RWPE2 (cell line): ENCODE measurements at regions not wholly inside any gene's neighbourhood (a gene's known extent, or its start where the extent isn't known, plus 50 kb on each side); places are given as distances from the start of the nearest gene placed in this dataset.

Experiments
- ATAC-seq: fragments of 200-7000 bp; cut with Tn5 transposase; 3 replicates; pipeline ENCODE4 v1.9.1; 2021; ENCODE audit warnings: low read depth
- DNase-seq: peaks from one replicate; pipeline ENCODE4 v3.0.0-alpha.2; 2020; ENCODE audit warnings: low spot score
- H3K27ac ChIP-seq: fragments of 450-650 bp; 2 replicates; pipeline ENCODE4 v1.5.1; 2017; ENCODE audit warnings: mild to moderate bottlenecking; ENCODE audit not compliant: poor library complexity, severe bottlenecking
- H3K27me3 ChIP-seq: fragments of 250-450 bp; sonication (Bioruptor Pico); 2 replicates; pipeline ENCODE4 v1.5.1; 2021; ENCODE audit warnings: mild to moderate bottlenecking, moderate library complexity; ENCODE audit not compliant: insufficient read depth, poor library complexity, severe bottlenecking
- H3K36me3 ChIP-seq: fragments of 250-450 bp; sonication (Bioruptor Pico); 2 replicates; pipeline ENCODE4 v1.5.1; 2020; ENCODE audit warnings: low read depth, mild to moderate bottlenecking, moderate library complexity
- H3K4me1 ChIP-seq: fragments of 250-450 bp; sonication (Bioruptor Pico); 2 replicates; pipeline ENCODE4 v1.5.1; 2021; ENCODE audit warnings: mild to moderate bottlenecking, moderate library complexity; ENCODE audit not compliant: insufficient read depth, poor library complexity, severe bottlenecking
- H3K4me3 ChIP-seq: fragments of 250-450 bp; sonication (Bioruptor Pico); 2 replicates; pipeline ENCODE4 v1.5.1; 2021; ENCODE audit warnings: mild to moderate bottlenecking, moderate library complexity; ENCODE audit not compliant: severe bottlenecking
- H3K9me3 ChIP-seq: fragments of 250-450 bp; sonication (Bioruptor Pico); 2 replicates; pipeline ENCODE4 v1.5.1; 2021; ENCODE audit warnings: mild to moderate bottlenecking, moderate library complexity; ENCODE audit not compliant: severe bottlenecking
- CTCF ChIP-seq: fragments of 450-650 bp; IDR thresholded peaks from one replicate; pipeline ENCODE4 v1.5.1; 2017; ENCODE audit warnings: mild to moderate bottlenecking, moderate library complexity; ENCODE audit not compliant: poor library complexity, severe bottlenecking

GRCh38 chr2:19256121-19256601 is 102.3 kb downstream of the OSR1 start:
- Histone ChIP-seq H3K27me3 (no peaks in the 10 kb centered on the region), H3K27ac (peak overlapping the region; percentile 71), H3K9me3 (no peaks in the 10 kb centered on the region), H3K4me3 (no peak overlapping the region), H3K36me3 (no peaks in the 10 kb centered on the region), H3K4me1 (peaks cover 22% of the 10 kb centered on the region)
- TF ChIP-seq CTCF: no peak
- DNase-seq (no peak), ATAC-seq (peak; percentile 99)

- ATAC-seq: no peak; the same call in 2 of the 3 replicates
- H3K4me1 ChIP-seq: peaks cover 22% of the 10 kb centered on the region
- H3K27ac ChIP-seq: peak overlapping the region; percentile 71
- H3K36me3 ChIP-seq: no peaks in the 10 kb centered on the region
- H3K4me3 ChIP-seq: no peak overlapping the region
- DNase-seq: no peak
- no peaks in the 10 kb centered on the region for H3K27me3 ChIP-seq
- H3K9me3 ChIP-seq: no peaks in the 10 kb centered on the region
- no peak for TF ChIP-seq CTCF
Observed at GRCh38 chr2:19255481-19255880, 102.9 kb downstream of the OSR1 start.

GRCh38 chr2:19251554-19251953 is 106.9 kb downstream of the OSR1 start:
- DNase-seq: no peak
- Histone ChIP-seq H3K4me3 (no peak overlapping the region), H3K27ac (no peak overlapping the region), H3K27me3 (no peaks in the 10 kb centered on the region), H3K4me1 (peaks cover 13% of the 10 kb centered on the region), H3K36me3 (no peaks in the 10 kb centered on the region), H3K9me3 (no peaks in the 10 kb centered on the region)
- ATAC-seq: no peak
- no peak for TF ChIP-seq CTCF

GRCh38 chr2:19250906-19251305 is 107.5 kb downstream of the OSR1 start:
- no peaks in the 10 kb centered on the region for H3K27me3 ChIP-seq
- peaks cover 7% of the 10 kb centered on the region for H3K4me1 ChIP-seq
- H3K4me3 ChIP-seq: no peak overlapping the region
- no peak overlapping the region for H3K27ac ChIP-seq
- no peaks in the 10 kb centered on the region for H3K9me3 ChIP-seq
- H3K36me3 ChIP-seq: no peaks in the 10 kb centered on the region
- DNase-seq (no peak), ATAC-seq (no peak)
- no peak for TF ChIP-seq CTCF

- no peaks in the 10 kb centered on the region for H3K27me3 ChIP-seq
- DNase-seq: no peak
- TF ChIP-seq CTCF: no peak
Observed at GRCh38 chr2:19247186-19247585, 111.2 kb downstream of the OSR1 start.

More at GRCh38 chr2:19247186-19247585, 111.2 kb downstream of the OSR1 start:
- H3K36me3 ChIP-seq: no peaks in the 10 kb centered on the region
- no peaks in the 10 kb centered on the region for H3K9me3 ChIP-seq
- ATAC-seq: no peak
- H3K27ac ChIP-seq: no peak overlapping the region
- no peak overlapping the region for H3K4me3 ChIP-seq
- H3K4me1 ChIP-seq: no peaks in the 10 kb centered on the region
